ENCODE measurements at regions not wholly inside any gene's neighbourhood (a gene's known extent, or its start where the extent isn't known, plus 50 kb on each side); places are given as distances from the start of the nearest gene placed in this dataset.

DNA sequence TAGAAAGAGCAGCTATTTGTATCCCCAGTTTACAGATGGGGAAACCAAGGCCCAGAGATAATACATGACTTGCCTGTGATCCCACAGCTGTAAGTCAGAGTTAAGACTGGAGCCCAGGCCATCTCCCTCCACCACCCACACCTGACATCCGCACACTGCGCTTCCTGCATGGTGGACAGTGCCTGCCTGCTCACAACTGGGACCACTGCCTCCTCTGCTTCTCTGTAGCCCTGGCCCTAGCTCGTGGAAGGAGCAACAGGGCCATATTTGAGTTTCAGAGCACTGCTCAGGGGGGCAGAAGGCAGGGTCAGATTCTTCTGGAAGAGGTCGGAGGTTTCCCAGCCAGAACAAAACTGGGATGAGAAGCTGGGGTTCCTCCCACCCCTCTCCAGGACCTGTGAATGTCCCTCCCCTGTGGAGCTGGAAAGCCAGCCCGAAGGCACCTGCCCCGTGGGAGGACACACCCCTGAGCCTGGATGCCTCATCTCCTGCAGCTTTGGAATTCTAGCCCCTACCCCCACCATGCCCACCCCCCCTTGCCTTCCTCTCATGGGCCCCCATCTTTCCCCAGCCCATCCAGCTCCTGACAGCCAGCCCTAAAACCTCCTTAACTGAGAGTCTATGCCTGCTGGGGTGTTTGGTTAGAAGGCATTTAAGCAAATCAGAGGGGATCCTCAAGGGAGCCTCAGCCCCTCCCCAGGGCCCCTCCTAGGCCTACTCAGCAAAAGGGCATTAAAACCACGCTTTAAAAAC is 100.1 kb downstream of the TPRA1 start:
- no peak overlapping the region for H3K27ac Mint-ChIP-seq
- no peak for DNase-seq (ENCODE audit: low spot score)
- no peak for ATAC-seq
- peaks cover 36% of the 10 kb centered on the region for H3K9me3 Mint-ChIP-seq
- TF ChIP-seq, protein P1, sequence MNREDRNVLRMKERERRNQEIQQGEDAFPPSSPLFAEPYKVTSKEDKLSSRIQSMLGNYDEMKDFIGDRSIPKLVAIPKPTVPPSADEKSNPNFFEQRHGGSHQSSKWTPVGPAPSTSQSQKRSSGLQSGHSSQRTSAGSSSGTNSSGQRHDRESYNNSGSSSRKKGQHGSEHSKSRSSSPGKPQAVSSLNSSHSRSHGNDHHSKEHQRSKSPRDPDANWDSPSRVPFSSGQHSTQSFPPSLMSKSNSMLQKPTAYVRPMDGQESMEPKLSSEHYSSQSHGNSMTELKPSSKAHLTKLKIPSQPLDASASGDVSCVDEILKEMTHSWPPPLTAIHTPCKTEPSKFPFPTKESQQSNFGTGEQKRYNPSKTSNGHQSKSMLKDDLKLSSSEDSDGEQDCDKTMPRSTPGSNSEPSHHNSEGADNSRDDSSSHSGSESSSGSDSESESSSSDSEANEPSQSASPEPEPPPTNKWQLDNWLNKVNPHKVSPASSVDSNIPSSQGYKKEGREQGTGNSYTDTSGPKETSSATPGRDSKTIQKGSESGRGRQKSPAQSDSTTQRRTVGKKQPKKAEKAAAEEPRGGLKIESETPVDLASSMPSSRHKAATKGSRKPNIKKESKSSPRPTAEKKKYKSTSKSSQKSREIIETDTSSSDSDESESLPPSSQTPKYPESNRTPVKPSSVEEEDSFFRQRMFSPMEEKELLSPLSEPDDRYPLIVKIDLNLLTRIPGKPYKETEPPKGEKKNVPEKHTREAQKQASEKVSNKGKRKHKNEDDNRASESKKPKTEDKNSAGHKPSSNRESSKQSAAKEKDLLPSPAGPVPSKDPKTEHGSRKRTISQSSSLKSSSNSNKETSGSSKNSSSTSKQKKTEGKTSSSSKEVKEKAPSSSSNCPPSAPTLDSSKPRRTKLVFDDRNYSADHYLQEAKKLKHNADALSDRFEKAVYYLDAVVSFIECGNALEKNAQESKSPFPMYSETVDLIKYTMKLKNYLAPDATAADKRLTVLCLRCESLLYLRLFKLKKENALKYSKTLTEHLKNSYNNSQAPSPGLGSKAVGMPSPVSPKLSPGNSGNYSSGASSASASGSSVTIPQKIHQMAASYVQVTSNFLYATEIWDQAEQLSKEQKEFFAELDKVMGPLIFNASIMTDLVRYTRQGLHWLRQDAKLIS (CRISPR knock-in tag; IDR thresholded peaks at IDR 0.05; ENCODE audit: borderline replicate concordance): no peak
- TF ChIP-seq CREB1 (CRISPR knock-in tag; IDR thresholded peaks at IDR 0.05) (no peak), IRF2 (CRISPR knock-in tag; IDR thresholded peaks at IDR 0.05; ENCODE audit: borderline replicate concordance, low read depth) (no peak), NFATC4 (CRISPR knock-in tag; IDR thresholded peaks at IDR 0.05) (no peak), NFE2L1 (CRISPR knock-in tag; IDR thresholded peaks at IDR 0.05) (no peak), PRRX2 (CRISPR knock-in tag; IDR thresholded peaks at IDR 0.05) (no peak)
- ChIA-PET CTCF (interaction anchor here (0.6 to 2.2 kb wide), 6 partner anchors 17 to 452 kb away, joined by 3 to 12 read pairs (median 5); no protein-coding TSS in a partner anchor), POLR2A (no interaction called here)
- H3K27me3 Mint-ChIP-seq (ENCODE audit: low read depth): peaks cover 3% of the 10 kb centered on the region; the same call in 1 of the 2 replicates
- no peak overlapping the region for H3K4me3 Mint-ChIP-seq
- H3K36me3 Mint-ChIP-seq: peaks cover 26% of the 10 kb centered on the region
- H3K4me1 Mint-ChIP-seq: peaks cover 14% of the 10 kb centered on the region

DNA sequence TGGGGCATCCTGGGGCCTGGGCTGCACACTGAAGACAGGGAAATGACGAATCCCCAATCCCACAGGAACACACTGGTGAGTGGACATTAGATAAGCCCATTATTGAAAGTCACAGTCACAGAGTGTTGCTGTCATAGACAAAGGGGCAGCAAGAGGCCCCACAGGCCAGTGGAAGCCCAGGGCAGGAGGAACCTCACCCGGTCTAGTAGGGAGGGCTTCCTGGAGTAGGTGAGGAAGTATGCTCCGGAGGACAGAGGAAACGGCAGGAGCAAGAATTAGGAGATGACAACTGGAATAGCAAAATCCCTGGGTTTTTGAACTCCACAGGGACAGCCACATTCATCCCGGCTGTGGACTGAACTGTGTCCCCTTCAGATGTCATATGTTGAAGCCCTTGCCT is 101.2 kb downstream of the TPRA1 start:
- no peak for DNase-seq (ENCODE audit: low spot score)
- Mint-ChIP-seq H3K4me1 (peaks cover 7% of the 10 kb centered on the region), H3K27ac (no peak overlapping the region), H3K27me3 (ENCODE audit: low read depth) (no peaks in the 10 kb centered on the region; the same call in 1 of the 2 replicates), H3K9me3 (peaks cover 25% of the 10 kb centered on the region), H3K36me3 (peaks cover 21% of the 10 kb centered on the region), H3K4me3 (no peak overlapping the region)
- TF ChIP-seq SMAD4 (CRISPR knock-in tag; IDR thresholded peaks at IDR 0.05): no peak
- no peak for TF ChIP-seq FOXK1 (CRISPR knock-in tag; IDR thresholded peaks at IDR 0.05)
- TF ChIP-seq, protein P2, sequence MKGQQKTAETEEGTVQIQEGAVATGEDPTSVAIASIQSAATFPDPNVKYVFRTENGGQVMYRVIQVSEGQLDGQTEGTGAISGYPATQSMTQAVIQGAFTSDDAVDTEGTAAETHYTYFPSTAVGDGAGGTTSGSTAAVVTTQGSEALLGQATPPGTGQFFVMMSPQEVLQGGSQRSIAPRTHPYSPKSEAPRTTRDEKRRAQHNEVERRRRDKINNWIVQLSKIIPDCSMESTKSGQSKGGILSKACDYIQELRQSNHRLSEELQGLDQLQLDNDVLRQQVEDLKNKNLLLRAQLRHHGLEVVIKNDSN (CRISPR knock-in tag; IDR thresholded peaks at IDR 0.05): no peak
- TF ChIP-seq, protein P3, sequence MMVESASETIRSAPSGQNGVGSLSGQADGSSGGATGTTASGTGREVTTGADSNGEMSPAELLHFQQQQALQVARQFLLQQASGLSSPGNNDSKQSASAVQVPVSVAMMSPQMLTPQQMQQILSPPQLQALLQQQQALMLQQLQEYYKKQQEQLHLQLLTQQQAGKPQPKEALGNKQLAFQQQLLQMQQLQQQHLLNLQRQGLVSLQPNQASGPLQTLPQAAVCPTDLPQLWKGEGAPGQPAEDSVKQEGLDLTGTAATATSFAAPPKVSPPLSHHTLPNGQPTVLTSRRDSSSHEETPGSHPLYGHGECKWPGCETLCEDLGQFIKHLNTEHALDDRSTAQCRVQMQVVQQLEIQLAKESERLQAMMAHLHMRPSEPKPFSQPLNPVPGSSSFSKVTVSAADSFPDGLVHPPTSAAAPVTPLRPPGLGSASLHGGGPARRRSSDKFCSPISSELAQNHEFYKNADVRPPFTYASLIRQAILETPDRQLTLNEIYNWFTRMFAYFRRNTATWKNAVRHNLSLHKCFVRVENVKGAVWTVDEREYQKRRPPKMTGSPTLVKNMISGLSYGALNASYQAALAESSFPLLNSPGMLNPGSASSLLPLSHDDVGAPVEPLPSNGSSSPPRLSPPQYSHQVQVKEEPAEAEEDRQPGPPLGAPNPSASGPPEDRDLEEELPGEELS (CRISPR knock-in tag; IDR thresholded peaks at IDR 0.05): no peak
- no peak for ATAC-seq
- ChIA-PET CTCF (interaction anchor here (1.7 to 2.2 kb wide), 3 partner anchors 16 to 86 kb away, joined by 6 to 12 read pairs (median 6); no protein-coding TSS in a partner anchor), POLR2A (no interaction called here)

DNA sequence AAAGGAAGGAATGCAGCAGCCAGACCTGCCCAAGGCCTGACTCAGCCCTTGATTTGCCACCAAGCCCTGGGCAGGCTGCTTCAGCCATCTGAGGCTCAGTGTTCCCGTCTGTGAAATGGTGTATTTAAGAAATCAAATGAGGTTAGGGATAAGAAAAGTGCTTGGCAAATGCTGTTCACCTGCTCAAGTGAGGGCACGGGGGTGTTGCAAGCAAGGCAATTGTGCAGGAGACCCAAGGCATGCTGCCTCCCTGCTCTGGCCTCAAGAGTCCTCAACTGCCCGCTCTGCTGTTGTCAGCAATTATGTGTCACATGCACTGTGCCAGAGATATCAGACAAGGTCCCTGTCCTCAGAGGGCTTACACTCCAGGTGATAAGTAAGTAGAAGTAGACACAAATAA is 101.8 kb downstream of the TPRA1 start:
- H3K36me3 Mint-ChIP-seq: peaks cover 15% of the 10 kb centered on the region
- no peak overlapping the region for H3K4me3 Mint-ChIP-seq
- H3K27ac Mint-ChIP-seq: no peak overlapping the region
- ATAC-seq (no peak), DNase-seq (ENCODE audit: low spot score) (no peak)
- peaks cover 19% of the 10 kb centered on the region for H3K9me3 Mint-ChIP-seq
- TF ChIP-seq TEAD1 (CRISPR knock-in tag; IDR thresholded peaks at IDR 0.05) (no peak), GTF2I (CRISPR knock-in tag; conservative IDR thresholded peaks at IDR 0.05) (no peak)
- TF ChIP-seq, protein P4, sequence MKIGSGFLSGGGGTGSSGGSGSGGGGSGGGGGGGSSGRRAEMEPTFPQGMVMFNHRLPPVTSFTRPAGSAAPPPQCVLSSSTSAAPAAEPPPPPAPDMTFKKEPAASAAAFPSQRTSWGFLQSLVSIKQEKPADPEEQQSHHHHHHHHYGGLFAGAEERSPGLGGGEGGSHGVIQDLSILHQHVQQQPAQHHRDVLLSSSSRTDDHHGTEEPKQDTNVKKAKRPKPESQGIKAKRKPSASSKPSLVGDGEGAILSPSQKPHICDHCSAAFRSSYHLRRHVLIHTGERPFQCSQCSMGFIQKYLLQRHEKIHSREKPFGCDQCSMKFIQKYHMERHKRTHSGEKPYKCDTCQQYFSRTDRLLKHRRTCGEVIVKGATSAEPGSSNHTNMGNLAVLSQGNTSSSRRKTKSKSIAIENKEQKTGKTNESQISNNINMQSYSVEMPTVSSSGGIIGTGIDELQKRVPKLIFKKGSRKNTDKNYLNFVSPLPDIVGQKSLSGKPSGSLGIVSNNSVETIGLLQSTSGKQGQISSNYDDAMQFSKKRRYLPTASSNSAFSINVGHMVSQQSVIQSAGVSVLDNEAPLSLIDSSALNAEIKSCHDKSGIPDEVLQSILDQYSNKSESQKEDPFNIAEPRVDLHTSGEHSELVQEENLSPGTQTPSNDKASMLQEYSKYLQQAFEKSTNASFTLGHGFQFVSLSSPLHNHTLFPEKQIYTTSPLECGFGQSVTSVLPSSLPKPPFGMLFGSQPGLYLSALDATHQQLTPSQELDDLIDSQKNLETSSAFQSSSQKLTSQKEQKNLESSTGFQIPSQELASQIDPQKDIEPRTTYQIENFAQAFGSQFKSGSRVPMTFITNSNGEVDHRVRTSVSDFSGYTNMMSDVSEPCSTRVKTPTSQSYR (CRISPR knock-in tag; IDR thresholded peaks at IDR 0.05): no peak
- ChIA-PET CTCF (no interaction called here), POLR2A (no interaction called here)
- H3K4me1 Mint-ChIP-seq: peaks cover 6% of the 10 kb centered on the region; the same call in 1 of the 2 replicates
- H3K27me3 Mint-ChIP-seq (ENCODE audit: low read depth): no peaks in the 10 kb centered on the region

Data from WTC11 (cell line).